GM19438 (cell line): ENCODE measurements at regions not wholly inside any gene's neighbourhood (a gene's known extent, or its start where the extent isn't known, plus 50 kb on each side); places are given as distances from the start of the nearest gene placed in this dataset.

ENCODE experiments used
- ATAC-seq: cut with Tn5 transposase; IDR thresholded peaks from one replicate; pipeline ENCODE4 v1.9.1; 2021; ENCODE audit warnings: low read depth; ENCODE audit not compliant: unreplicated experiment

GRCh38 chr9:26334706-26335105 is 557.9 kb downstream of the CAAP1 start:
- no peak for ATAC-seq

- ATAC-seq, result no peak
Measured at GRCh38 chr9:26331223-26331622, 561.4 kb downstream of the CAAP1 start.

- no peak for ATAC-seq
Measured at GRCh38 chr9:26329974-26330373, 562.6 kb downstream of the CAAP1 start.

GRCh38 chr9:26326563-26326962 is 566.0 kb downstream of the CAAP1 start:
- ATAC-seq, result no peak

GRCh38 chr9:26325444-26325829 is 567.2 kb downstream of the CAAP1 start:
- ATAC-seq, result no peak

GRCh38 chr9:26324786-26325443 is 567.7 kb downstream of the CAAP1 start:
- no peak for ATAC-seq

GRCh38 chr9:26321935-26322334 is 570.7 kb downstream of the CAAP1 start:
- ATAC-seq, result no peak

GRCh38 chr9:26319859-26320258 is 572.7 kb downstream of the CAAP1 start:
- ATAC-seq, result no peak

GRCh38 chr9:26313108-26313507 is 579.5 kb downstream of the CAAP1 start:
- ATAC-seq, result no peak

GRCh38 chr9:26311463-26311995 is 581.1 kb downstream of the CAAP1 start:
- no peak for ATAC-seq

GRCh38 chr9:26310294-26310693 is 582.3 kb downstream of the CAAP1 start:
- ATAC-seq, result no peak

- no peak for ATAC-seq
Measured at GRCh38 chr9:26308328-26308727, 584.3 kb downstream of the CAAP1 start.

- ATAC-seq, result no peak
Measured at GRCh38 chr9:26301659-26302058, 590.9 kb downstream of the CAAP1 start.

GRCh38 chr9:26301046-26301445 is 591.6 kb downstream of the CAAP1 start:
- no peak for ATAC-seq

GRCh38 chr9:26296910-26297572 is 595.6 kb downstream of the CAAP1 start:
- ATAC-seq, result no peak

- no peak for ATAC-seq
Measured at GRCh38 chr9:26292943-26293342, 599.7 kb downstream of the CAAP1 start.

- no peak for ATAC-seq
Measured at GRCh38 chr9:26271495-26272122, 593.4 kb upstream of the TUSC1 start.

GRCh38 chr9:26266146-26266793 is 588.0 kb upstream of the TUSC1 start:
- no peak for ATAC-seq

GRCh38 chr9:26264709-26265601 is 586.7 kb upstream of the TUSC1 start:
- ATAC-seq, result no peak

GRCh38 chr9:26263478-26263877 is 585.2 kb upstream of the TUSC1 start:
- ATAC-seq, result no peak
